C4-2B (cell line): ENCODE measurements at regions not wholly inside any gene's neighbourhood (a gene's known extent, or its start where the extent isn't known, plus 50 kb on each side); places are given as distances from the start of the nearest gene placed in this dataset.

Experiments
- CTCF ChIP-seq: fragments of 450-650 bp; conservative IDR thresholded peaks from 2 replicates; pipeline ENCODE4 v1.5.1; 2017; ENCODE audit warnings: mild to moderate bottlenecking
- ZFX ChIP-seq: fragments of 450-650 bp; IDR thresholded peaks from 2 replicates; pipeline ENCODE4 v1.6.1; 2017

GRCh38 chr12:63467951-63468350 lies 200.3 kb downstream of the DPY19L2 start:
- no peak for TF ChIP-seq CTCF
- TF ChIP-seq ZFX: no peak
